ENCODE measurements at regions not wholly inside any gene's neighbourhood (a gene's known extent, or its start where the extent isn't known, plus 50 kb on each side); places are given as distances from the start of the nearest gene placed in this dataset.

DNA sequence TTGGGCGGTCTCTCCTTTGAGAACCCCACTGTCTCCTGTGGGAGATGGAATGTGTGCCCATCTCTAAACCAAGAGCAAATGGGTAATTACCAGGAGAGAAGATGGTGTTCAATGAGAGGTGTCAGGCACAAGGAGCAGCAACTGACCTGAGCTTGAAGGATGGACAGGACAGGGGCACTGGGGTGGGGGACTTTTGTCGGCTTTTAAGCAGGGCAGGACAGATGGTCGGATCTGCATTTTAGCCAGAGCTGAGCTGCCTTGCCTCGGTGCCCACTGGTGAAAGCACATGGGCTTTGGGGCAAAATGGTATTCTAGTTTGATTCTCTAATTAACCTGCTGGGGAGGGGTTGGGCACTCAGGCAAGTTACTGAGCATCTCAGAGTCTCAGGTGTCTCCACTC, 98.0 kb downstream of the INHBB start:
- Histone ChIP-seq H3K9me2 (ENCODE audit: insufficient read depth) (no peaks in the 10 kb centered on the region), H3K27ac (ENCODE audit: low read depth) (no peak overlapping the region), H3K27me3 (ENCODE audit: insufficient read depth) (peaks cover 44% of the 10 kb centered on the region), H2AFZ (peak overlapping the region; percentile 89), H3K79me2 (replicated peaks; ENCODE audit: insufficient read depth) (no peaks in the 10 kb centered on the region), H4K20me1 (replicated peaks; ENCODE audit: insufficient read depth) (no peaks in the 10 kb centered on the region), H3F3A (replicated peaks; ENCODE audit: low read depth) (peaks cover 4% of the 10 kb centered on the region), H3K4me3 (no peak overlapping the region), H3K36me3 (ENCODE audit: insufficient read depth) (no peaks in the 10 kb centered on the region), H3K4me2 (peak overlapping the region; percentile 98), H3K4me1 (ENCODE audit: insufficient read depth) (peaks cover 15% of the 10 kb centered on the region)
- no peak for ATAC-seq
- no peak overlapping the region for H3K27ac Mint-ChIP-seq
- no peaks in the 10 kb centered on the region for H3K36me3 Mint-ChIP-seq (ENCODE audit: low read depth)
- no peaks in the 10 kb centered on the region for H3K9me3 Mint-ChIP-seq
- TF ChIP-seq, protein P1, sequence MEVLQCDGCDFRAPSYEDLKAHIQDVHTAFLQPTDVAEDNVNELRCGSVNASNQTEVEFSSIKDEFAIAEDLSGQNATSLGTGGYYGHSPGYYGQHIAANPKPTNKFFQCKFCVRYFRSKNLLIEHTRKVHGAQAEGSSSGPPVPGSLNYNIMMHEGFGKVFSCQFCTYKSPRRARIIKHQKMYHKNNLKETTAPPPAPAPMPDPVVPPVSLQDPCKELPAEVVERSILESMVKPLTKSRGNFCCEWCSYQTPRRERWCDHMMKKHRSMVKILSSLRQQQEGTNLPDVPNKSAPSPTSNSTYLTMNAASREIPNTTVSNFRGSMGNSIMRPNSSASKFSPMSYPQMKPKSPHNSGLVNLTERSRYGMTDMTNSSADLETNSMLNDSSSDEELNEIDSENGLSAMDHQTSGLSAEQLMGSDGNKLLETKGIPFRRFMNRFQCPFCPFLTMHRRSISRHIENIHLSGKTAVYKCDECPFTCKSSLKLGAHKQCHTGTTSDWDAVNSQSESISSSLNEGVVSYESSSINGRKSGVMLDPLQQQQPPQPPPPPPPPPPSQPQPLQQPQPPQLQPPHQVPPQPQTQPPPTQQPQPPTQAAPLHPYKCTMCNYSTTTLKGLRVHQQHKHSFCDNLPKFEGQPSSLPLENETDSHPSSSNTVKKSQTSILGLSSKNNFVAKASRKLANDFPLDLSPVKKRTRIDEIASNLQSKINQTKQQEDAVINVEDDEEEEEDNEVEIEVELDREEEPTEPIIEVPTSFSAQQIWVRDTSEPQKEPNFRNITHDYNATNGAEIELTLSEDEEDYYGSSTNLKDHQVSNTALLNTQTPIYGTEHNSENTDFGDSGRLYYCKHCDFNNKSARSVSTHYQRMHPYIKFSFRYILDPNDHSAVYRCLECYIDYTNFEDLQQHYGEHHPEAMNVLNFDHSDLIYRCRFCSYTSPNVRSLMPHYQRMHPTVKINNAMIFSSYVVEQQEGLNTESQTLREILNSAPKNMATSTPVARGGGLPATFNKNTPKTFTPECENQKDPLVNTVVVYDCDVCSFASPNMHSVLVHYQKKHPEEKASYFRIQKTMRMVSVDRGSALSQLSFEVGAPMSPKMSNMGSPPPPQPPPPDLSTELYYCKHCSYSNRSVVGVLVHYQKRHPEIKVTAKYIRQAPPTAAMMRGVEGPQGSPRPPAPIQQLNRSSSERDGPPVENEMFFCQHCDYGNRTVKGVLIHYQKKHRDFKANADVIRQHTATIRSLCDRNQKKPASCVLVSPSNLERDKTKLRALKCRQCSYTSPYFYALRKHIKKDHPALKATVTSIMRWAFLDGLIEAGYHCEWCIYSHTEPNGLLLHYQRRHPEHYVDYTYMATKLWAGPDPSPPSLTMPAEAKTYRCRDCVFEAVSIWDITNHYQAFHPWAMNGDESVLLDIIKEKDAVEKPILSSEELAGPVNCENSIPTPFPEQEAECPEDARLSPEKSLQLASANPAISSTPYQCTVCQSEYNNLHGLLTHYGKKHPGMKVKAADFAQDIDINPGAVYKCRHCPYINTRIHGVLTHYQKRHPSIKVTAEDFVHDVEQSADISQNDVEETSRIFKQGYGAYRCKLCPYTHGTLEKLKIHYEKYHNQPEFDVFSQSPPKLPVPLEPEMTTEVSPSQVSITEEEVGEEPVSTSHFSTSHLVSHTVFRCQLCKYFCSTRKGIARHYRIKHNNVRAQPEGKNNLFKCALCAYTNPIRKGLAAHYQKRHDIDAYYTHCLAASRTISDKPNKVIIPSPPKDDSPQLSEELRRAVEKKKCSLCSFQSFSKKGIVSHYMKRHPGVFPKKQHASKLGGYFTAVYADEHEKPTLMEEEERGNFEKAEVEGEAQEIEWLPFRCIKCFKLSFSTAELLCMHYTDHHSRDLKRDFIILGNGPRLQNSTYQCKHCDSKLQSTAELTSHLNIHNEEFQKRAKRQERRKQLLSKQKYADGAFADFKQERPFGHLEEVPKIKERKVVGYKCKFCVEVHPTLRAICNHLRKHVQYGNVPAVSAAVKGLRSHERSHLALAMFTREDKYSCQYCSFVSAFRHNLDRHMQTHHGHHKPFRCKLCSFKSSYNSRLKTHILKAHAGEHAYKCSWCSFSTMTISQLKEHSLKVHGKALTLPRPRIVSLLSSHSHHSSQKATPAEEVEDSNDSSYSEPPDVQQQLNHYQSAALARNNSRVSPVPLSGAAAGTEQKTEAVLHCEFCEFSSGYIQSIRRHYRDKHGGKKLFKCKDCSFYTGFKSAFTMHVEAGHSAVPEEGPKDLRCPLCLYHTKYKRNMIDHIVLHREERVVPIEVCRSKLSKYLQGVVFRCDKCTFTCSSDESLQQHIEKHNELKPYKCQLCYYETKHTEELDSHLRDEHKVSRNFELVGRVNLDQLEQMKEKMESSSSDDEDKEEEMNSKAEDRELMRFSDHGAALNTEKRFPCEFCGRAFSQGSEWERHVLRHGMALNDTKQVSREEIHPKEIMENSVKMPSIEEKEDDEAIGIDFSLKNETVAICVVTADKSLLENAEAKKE (CRISPR knock-in tag; IDR thresholded peaks at IDR 0.05): no peak
- TF ChIP-seq, protein P2, sequence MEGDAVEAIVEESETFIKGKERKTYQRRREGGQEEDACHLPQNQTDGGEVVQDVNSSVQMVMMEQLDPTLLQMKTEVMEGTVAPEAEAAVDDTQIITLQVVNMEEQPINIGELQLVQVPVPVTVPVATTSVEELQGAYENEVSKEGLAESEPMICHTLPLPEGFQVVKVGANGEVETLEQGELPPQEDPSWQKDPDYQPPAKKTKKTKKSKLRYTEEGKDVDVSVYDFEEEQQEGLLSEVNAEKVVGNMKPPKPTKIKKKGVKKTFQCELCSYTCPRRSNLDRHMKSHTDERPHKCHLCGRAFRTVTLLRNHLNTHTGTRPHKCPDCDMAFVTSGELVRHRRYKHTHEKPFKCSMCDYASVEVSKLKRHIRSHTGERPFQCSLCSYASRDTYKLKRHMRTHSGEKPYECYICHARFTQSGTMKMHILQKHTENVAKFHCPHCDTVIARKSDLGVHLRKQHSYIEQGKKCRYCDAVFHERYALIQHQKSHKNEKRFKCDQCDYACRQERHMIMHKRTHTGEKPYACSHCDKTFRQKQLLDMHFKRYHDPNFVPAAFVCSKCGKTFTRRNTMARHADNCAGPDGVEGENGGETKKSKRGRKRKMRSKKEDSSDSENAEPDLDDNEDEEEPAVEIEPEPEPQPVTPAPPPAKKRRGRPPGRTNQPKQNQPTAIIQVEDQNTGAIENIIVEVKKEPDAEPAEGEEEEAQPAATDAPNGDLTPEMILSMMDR (conservative IDR thresholded peaks at IDR 0.05; ENCODE audit: low read depth in 2 of 2): no peak
- TF ChIP-seq STAT1 (IDR thresholded peaks at IDR 0.05; ENCODE audit: unreplicated experiment) (no peak), CREB1 (CRISPR knock-in tag; IDR thresholded peaks at IDR 0.05; ENCODE audit: low read depth) (no peak), ZNF114 (CRISPR knock-in tag; IDR thresholded peaks at IDR 0.05) (no peak), JUNB (IDR thresholded peaks at IDR 0.05; ENCODE audit: unreplicated experiment) (no peak), NANOG (IDR thresholded peaks at IDR 0.05; ENCODE audit: borderline replicate concordance) (no peak), EZH2 (IDR thresholded peaks at IDR 0.05; ENCODE audit: low read depth, unreplicated experiment) (no peak), ZNF331 (CRISPR knock-in tag; IDR thresholded peaks at IDR 0.05; ENCODE audit: low read depth) (no peak), POLR2AphosphoS5 (IDR thresholded peaks at IDR 0.05; ENCODE audit: low read depth) (no peak), EZH2phosphoT487 (IDR thresholded peaks at IDR 0.05; ENCODE audit: unreplicated experiment) (no peak)
- TF ChIP-seq, protein P3, sequence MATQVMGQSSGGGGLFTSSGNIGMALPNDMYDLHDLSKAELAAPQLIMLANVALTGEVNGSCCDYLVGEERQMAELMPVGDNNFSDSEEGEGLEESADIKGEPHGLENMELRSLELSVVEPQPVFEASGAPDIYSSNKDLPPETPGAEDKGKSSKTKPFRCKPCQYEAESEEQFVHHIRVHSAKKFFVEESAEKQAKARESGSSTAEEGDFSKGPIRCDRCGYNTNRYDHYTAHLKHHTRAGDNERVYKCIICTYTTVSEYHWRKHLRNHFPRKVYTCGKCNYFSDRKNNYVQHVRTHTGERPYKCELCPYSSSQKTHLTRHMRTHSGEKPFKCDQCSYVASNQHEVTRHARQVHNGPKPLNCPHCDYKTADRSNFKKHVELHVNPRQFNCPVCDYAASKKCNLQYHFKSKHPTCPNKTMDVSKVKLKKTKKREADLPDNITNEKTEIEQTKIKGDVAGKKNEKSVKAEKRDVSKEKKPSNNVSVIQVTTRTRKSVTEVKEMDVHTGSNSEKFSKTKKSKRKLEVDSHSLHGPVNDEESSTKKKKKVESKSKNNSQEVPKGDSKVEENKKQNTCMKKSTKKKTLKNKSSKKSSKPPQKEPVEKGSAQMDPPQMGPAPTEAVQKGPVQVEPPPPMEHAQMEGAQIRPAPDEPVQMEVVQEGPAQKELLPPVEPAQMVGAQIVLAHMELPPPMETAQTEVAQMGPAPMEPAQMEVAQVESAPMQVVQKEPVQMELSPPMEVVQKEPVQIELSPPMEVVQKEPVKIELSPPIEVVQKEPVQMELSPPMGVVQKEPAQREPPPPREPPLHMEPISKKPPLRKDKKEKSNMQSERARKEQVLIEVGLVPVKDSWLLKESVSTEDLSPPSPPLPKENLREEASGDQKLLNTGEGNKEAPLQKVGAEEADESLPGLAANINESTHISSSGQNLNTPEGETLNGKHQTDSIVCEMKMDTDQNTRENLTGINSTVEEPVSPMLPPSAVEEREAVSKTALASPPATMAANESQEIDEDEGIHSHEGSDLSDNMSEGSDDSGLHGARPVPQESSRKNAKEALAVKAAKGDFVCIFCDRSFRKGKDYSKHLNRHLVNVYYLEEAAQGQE (IDR thresholded peaks at IDR 0.05; ENCODE audit: unreplicated experiment): no peak
- TF ChIP-seq, protein P4, sequence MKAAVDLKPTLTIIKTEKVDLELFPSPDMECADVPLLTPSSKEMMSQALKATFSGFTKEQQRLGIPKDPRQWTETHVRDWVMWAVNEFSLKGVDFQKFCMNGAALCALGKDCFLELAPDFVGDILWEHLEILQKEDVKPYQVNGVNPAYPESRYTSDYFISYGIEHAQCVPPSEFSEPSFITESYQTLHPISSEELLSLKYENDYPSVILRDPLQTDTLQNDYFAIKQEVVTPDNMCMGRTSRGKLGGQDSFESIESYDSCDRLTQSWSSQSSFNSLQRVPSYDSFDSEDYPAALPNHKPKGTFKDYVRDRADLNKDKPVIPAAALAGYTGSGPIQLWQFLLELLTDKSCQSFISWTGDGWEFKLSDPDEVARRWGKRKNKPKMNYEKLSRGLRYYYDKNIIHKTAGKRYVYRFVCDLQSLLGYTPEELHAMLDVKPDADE (IDR thresholded peaks at IDR 0.05): no peak
- H3K27me3 Mint-ChIP-seq (ENCODE audit: insufficient read depth, low read depth, poor library complexity): peaks cover 58% of the 10 kb centered on the region
- H3K4me3 Mint-ChIP-seq: peak overlapping the region; percentile 70; the same call in 1 of the 3 replicates
- no peak for DNase-seq (ENCODE audit: low spot score)
- peaks cover 16% of the 10 kb centered on the region for H3K4me1 Mint-ChIP-seq
